Right renal pelvis (tissue), 4 donors: ENCODE measurements at regions not wholly inside any gene's neighbourhood (a gene's known extent, or its start where the extent isn't known, plus 50 kb on each side); places are given as distances from the start of the nearest gene placed in this dataset.

Source experiments
- DNase-seq, 4 donors: peaks; one replicate each; pipeline ENCODE4 v3.0.0-alpha.2; 2013; ENCODE audit warnings: low read depth in 4 of 4, low spot score in 3 of 4, missing footprints in 1 of 4

- DNase-seq, result no peak
Measured at GRCh38 chr10:131424836-131425491, 113.4 kb upstream of the TCERG1L start.

GRCh38 chr10:131425752-131426533 lies 114.4 kb upstream of the TCERG1L start:
- no peak for DNase-seq

- DNase-seq, result no peak
Measured at GRCh38 chr10:131426534-131426898, 115.0 kb upstream of the TCERG1L start.

GRCh38 chr10:131427281-131427680 lies 115.8 kb upstream of the TCERG1L start:
- DNase-seq, result peak in 3 of 4 donors; percentile 50 to 59 (median 55)

- DNase-seq, result no peak
Measured at GRCh38 chr10:131427901-131428300, 116.4 kb upstream of the TCERG1L start.

- DNase-seq, result no peak
Measured at GRCh38 chr10:131429141-131429540, 117.6 kb upstream of the TCERG1L start.

GRCh38 chr10:131429942-131430341 lies 118.4 kb upstream of the TCERG1L start:
- DNase-seq, result no peak

- DNase-seq, result no peak
Measured at GRCh38 chr10:131430716-131431412, 119.3 kb upstream of the TCERG1L start.

- no peak for DNase-seq
Measured at GRCh38 chr10:131431533-131431932, 120.0 kb upstream of the TCERG1L start.

- DNase-seq, result no peak
Measured at GRCh38 chr10:131431978-131432690, 120.6 kb upstream of the TCERG1L start.

- no peak for DNase-seq
Measured at GRCh38 chr10:131433568-131433967, 122.0 kb upstream of the TCERG1L start.

- no peak for DNase-seq
Measured at GRCh38 chr10:131435232-131435631, 123.7 kb upstream of the TCERG1L start.

- no peak for DNase-seq
Measured at GRCh38 chr10:131435760-131436457, 124.4 kb upstream of the TCERG1L start.

- no peak for DNase-seq
Measured at GRCh38 chr10:131436458-131436857, 124.9 kb upstream of the TCERG1L start.

GRCh38 chr10:131437556-131438475 lies 126.3 kb upstream of the TCERG1L start:
- DNase-seq, result no peak

- DNase-seq, result no peak
Measured at GRCh38 chr10:131438665-131439064, 127.1 kb upstream of the TCERG1L start.

- DNase-seq, result no peak
Measured at GRCh38 chr10:131439705-131440104, 128.2 kb upstream of the TCERG1L start.

GRCh38 chr10:131440405-131441360 lies 129.2 kb upstream of the TCERG1L start:
- no peak for DNase-seq
